Limb (tissue), 2 donors: ENCODE measurements at regions not wholly inside any gene's neighbourhood (a gene's known extent, or its start where the extent isn't known, plus 50 kb on each side); places are given as distances from the start of the nearest gene placed in this dataset.
A peak's percentile ranks its signal among the peaks of the same experiment; 100 is the strongest.

ENCODE experiments used
- DNase-seq, 2 donors: peaks; one replicate each; pipeline ENCODE4 v3.0.0-alpha.2; 2016; ENCODE audit errors: extremely low spot score in 2 of 2

- DNase-seq: no peak
Measured at GRCh38 chr20:56835829-56836550, 206.9 kb downstream of the TFAP2C start.

- no peak for DNase-seq
Measured at GRCh38 chr20:56839222-56839621, 210.1 kb downstream of the TFAP2C start.

- DNase-seq: no peak
Measured at GRCh38 chr20:56839786-56840185, 210.7 kb downstream of the TFAP2C start.

GRCh38 chr20:56840716-56841261, 211.7 kb downstream of the TFAP2C start:
- no peak for DNase-seq

- no peak for DNase-seq
Measured at GRCh38 chr20:56841346-56841908, 212.3 kb downstream of the TFAP2C start.

- DNase-seq: no peak
Measured at GRCh38 chr20:56842056-56842455, 212.9 kb downstream of the TFAP2C start.

- DNase-seq: no peak
Measured at GRCh38 chr20:56843386-56843785, 214.3 kb downstream of the TFAP2C start.

GRCh38 chr20:56843817-56844216, 214.7 kb downstream of the TFAP2C start:
- DNase-seq: no peak

GRCh38 chr20:56845546-56846086, 216.5 kb downstream of the TFAP2C start:
- no peak for DNase-seq

- DNase-seq: no peak
Measured at GRCh38 chr20:56848561-56848960, 219.5 kb downstream of the TFAP2C start.

GRCh38 chr20:56851552-56851951, 222.4 kb downstream of the TFAP2C start:
- DNase-seq: no peak

- DNase-seq: no peak
Measured at GRCh38 chr20:56855708-56856107, 226.6 kb downstream of the TFAP2C start.

- DNase-seq: no peak
Measured at GRCh38 chr20:56857950-56858349, 228.8 kb downstream of the TFAP2C start.

GRCh38 chr20:56859039-56859800, 230.1 kb downstream of the TFAP2C start:
- DNase-seq: no peak

- peak in 1 of 2 donors; percentile 54 for DNase-seq
Measured at GRCh38 chr20:56859801-56860261, 230.7 kb downstream of the TFAP2C start.

GRCh38 chr20:56860413-56860812, 231.3 kb downstream of the TFAP2C start:
- no peak for DNase-seq

GRCh38 chr20:56861590-56861989, 232.5 kb downstream of the TFAP2C start:
- DNase-seq: no peak

GRCh38 chr20:56865055-56865454, 235.9 kb downstream of the TFAP2C start:
- no peak for DNase-seq

- no peak for DNase-seq
Measured at GRCh38 chr20:56867128-56867527, 238.0 kb downstream of the TFAP2C start.

GRCh38 chr20:56868746-56869145, 239.6 kb downstream of the TFAP2C start:
- no peak for DNase-seq

- DNase-seq: no peak
Measured at GRCh38 chr20:56870271-56870670, 241.2 kb downstream of the TFAP2C start.

- no peak for DNase-seq
Measured at GRCh38 chr20:56871691-56872090, 242.6 kb downstream of the TFAP2C start.
